ENCODE measurements at regions not wholly inside any gene's neighbourhood (a gene's known extent, or its start where the extent isn't known, plus 50 kb on each side); places are given as distances from the start of the nearest gene placed in this dataset.

- H3K4me3 ChIP-seq: no peak overlapping the region
- no peak overlapping the region for H3K4me2 ChIP-seq
- no peak for FAIRE-seq
- POLR2A ChIA-PET: no interaction called here
- H3K9me3 ChIP-seq: no peaks in the 10 kb centered on the region
- no peak for ATAC-seq
- TF ChIP-seq ZSCAN20 (CRISPR knock-in tag; IDR thresholded peaks at IDR 0.05): no peak
- TF ChIP-seq FOSL2 (IDR thresholded peaks at IDR 0.05): no peak
- TF ChIP-seq FOSL2 (CRISPR knock-in tag; IDR thresholded peaks at IDR 0.05): no peak
- TF ChIP-seq ESRRA (IDR thresholded peaks at IDR 0.05; ENCODE audit: borderline replicate concordance, low read length): no peak
- no peak for TF ChIP-seq JUN (IDR thresholded peaks at IDR 0.05)
- no peak for TF ChIP-seq MAX (IDR thresholded peaks at IDR 0.05)
- DNase-seq (ENCODE audit: low read depth in 1 of 2, low spot score in 1 of 2): no peak
- no peaks in the 10 kb centered on the region for H3K4me1 ChIP-seq
- 13% methylated on average over 4 of the region's 4 CpGs for WGBS (ENCODE audit: missing lambda C conversion rate)
- CTCF ChIA-PET: no interaction called here
- H3K27ac ChIP-seq: no peak overlapping the region
Measured at GRCh38 chr2:155633887-155634570, 698.5 kb downstream of the NR4A2 start.

GRCh38 chr2:155633060-155633839 lies 699.3 kb downstream of the NR4A2 start:
- Histone ChIP-seq H3K27ac (no peak overlapping the region), H3K4me3 (no peak overlapping the region), H3K4me2 (no peak overlapping the region), H3K9me3 (no peaks in the 10 kb centered on the region), H3K4me1 (no peaks in the 10 kb centered on the region)
- ChIA-PET POLR2A (no interaction called here), CTCF (no interaction called here)
- FAIRE-seq (no peak), DNase-seq (ENCODE audit: low read depth in 1 of 2, low spot score in 1 of 2) (no peak), ATAC-seq (no peak)
- 19% methylated on average over 4 of the region's 4 CpGs for WGBS (ENCODE audit: missing lambda C conversion rate)
- TF ChIP-seq JUNB (IDR thresholded peaks at IDR 0.05) (no peak), FOSL2 (IDR thresholded peaks at IDR 0.05) (no peak), FOSL2 (CRISPR knock-in tag; IDR thresholded peaks at IDR 0.05) (no peak), HOXA7 (CRISPR knock-in tag; IDR thresholded peaks at IDR 0.05) (no peak), TFCP2L1 (CRISPR knock-in tag; IDR thresholded peaks at IDR 0.05) (no peak), SREBF2 (IDR thresholded peaks at IDR 0.05) (no peak), CHD4 (IDR thresholded peaks at IDR 0.05; ENCODE audit: borderline replicate concordance) (no peak)

GRCh38 chr2:155630760-155631159 lies 701.8 kb downstream of the NR4A2 start:
- Histone ChIP-seq H3K4me1 (no peaks in the 10 kb centered on the region), H3K9me3 (no peaks in the 10 kb centered on the region), H3K4me2 (no peak overlapping the region), H3K27ac (no peak overlapping the region), H3K4me3 (no peak overlapping the region)
- 50% methylated on average over 5 of the region's 5 CpGs for WGBS (ENCODE audit: missing lambda C conversion rate)
- FAIRE-seq (no peak), ATAC-seq (no peak), DNase-seq (ENCODE audit: low read depth in 1 of 2, low spot score in 1 of 2) (no peak)
- POLR2A ChIA-PET: no interaction called here
- CTCF ChIA-PET: no interaction called here
- TF ChIP-seq ATOH8 (CRISPR knock-in tag; IDR thresholded peaks at IDR 0.05; ENCODE audit: low read depth) (no peak), ZC3H11A (IDR thresholded peaks at IDR 0.05) (no peak), HDAC2 (IDR thresholded peaks at IDR 0.05) (no peak), E2F6 (IDR thresholded peaks at IDR 0.05; ENCODE audit: borderline replicate concordance, low read depth) (no peak), CBX2 (IDR thresholded peaks at IDR 0.05; ENCODE audit: borderline replicate concordance, low read depth) (no peak), POLR2A (IDR thresholded peaks at IDR 0.05; ENCODE audit: low read length) (no peak), ZNF302 (CRISPR knock-in tag; IDR thresholded peaks at IDR 0.05) (no peak)

- Histone ChIP-seq H3K9me3 (no peaks in the 10 kb centered on the region), H3K4me1 (no peaks in the 10 kb centered on the region), H3K4me2 (no peak overlapping the region), H3K4me3 (no peak overlapping the region), H3K27ac (no peak overlapping the region)
- ChIA-PET CTCF (no interaction called here), POLR2A (no interaction called here)
- ATAC-seq: no peak
- no peak for FAIRE-seq
- DNase-seq (ENCODE audit: low read depth in 1 of 2, low spot score in 1 of 2): no peak
- TF ChIP-seq MAFK (IDR thresholded peaks at IDR 0.05; ENCODE audit: partially characterized antibody): peak; percentile 5
- TF ChIP-seq FOXS1 (CRISPR knock-in tag; IDR thresholded peaks at IDR 0.05): no peak
- WGBS (ENCODE audit: missing lambda C conversion rate): 47% methylated on average over 1 of the region's 1 CpG
Measured at GRCh38 chr2:155622443-155622842, 710.1 kb downstream of the NR4A2 start.

All from A549 (cell line).